KMS-11 (cell line): ENCODE measurements at regions not wholly inside any gene's neighbourhood (a gene's known extent, or its start where the extent isn't known, plus 50 kb on each side); places are given as distances from the start of the nearest gene placed in this dataset.

Source experiments
- H2AFZ ChIP-seq: fragments of 200-600 bp; sonication (generic); 2 replicates; pipeline ENCODE4 v1.6.1; 2016; ENCODE audit warnings: antibody characterized with exemption, mixed run types, low read depth
- H3K27ac ChIP-seq: fragments of 200-600 bp; sonication (generic); 2 replicates; pipeline ENCODE4 v1.6.1; 2016; ENCODE audit warnings: mild to moderate bottlenecking, mixed run types
- H3K27me3 ChIP-seq: fragments of 200-600 bp; sonication (generic); 2 replicates; pipeline ENCODE4 v1.6.1; 2017; ENCODE audit warnings: mild to moderate bottlenecking, low read depth, mixed run types, moderate library complexity; ENCODE audit not compliant: insufficient read depth
- H3K36me3 ChIP-seq: fragments of 200-600 bp; sonication (generic); 2 replicates; pipeline ENCODE4 v1.6.1; 2017; ENCODE audit warnings: mild to moderate bottlenecking, mixed run types; ENCODE audit not compliant: insufficient read depth
- H3K4me1 ChIP-seq: fragments of 200-600 bp; sonication (generic); 2 replicates; pipeline ENCODE4 v1.6.1; 2016; ENCODE audit warnings: mild to moderate bottlenecking, low read depth, mixed run types; ENCODE audit not compliant: poor library complexity, severe bottlenecking
- H3K4me2 ChIP-seq: fragments of 200-600 bp; sonication (generic); 2 replicates; pipeline ENCODE4 v1.7.0; 2016; ENCODE audit warnings: mild to moderate bottlenecking, mixed run types
- H3K4me3 ChIP-seq: fragments of 200-600 bp; sonication (generic); IDR thresholded peaks from 2 replicates; pipeline ENCODE4 v1.6.1; 2017; ENCODE audit warnings: low read depth, low read length, mixed read lengths; ENCODE audit not compliant: insufficient read depth
- H3K79me2 ChIP-seq: fragments of 200-600 bp; sonication (generic); 2 replicates; pipeline ENCODE4 v1.6.1; 2016; ENCODE audit warnings: low read depth, mixed run types; ENCODE audit not compliant: insufficient read depth
- H3K9ac ChIP-seq: fragments of 200-600 bp; sonication (generic); 2 replicates; pipeline ENCODE4 v1.6.1; 2016; ENCODE audit warnings: mild to moderate bottlenecking, mixed run types
- H4K20me1 ChIP-seq: fragments of 200-600 bp; sonication (generic); 2 replicates; pipeline ENCODE4 v1.6.1; 2016; ENCODE audit warnings: mild to moderate bottlenecking, mixed run types; ENCODE audit not compliant: insufficient read depth
- TF ChIP-seq, protein P1 (sequence below): fragments of 200-600 bp; sonication (generic); conservative IDR thresholded peaks from 2 replicates; pipeline ENCODE4 v1.6.1; 2017; ENCODE audit warnings: low read depth, mild to moderate bottlenecking, antibody characterized with exemption, low read length, moderate library complexity, mixed read lengths

GRCh38 chr3:59660376-59660775 is 610.6 kb upstream of the CFAP20DC start:
- Histone ChIP-seq H3K79me2 (no peaks in the 10 kb centered on the region), H2AFZ (no peak overlapping the region), H3K4me1 (no peaks in the 10 kb centered on the region)

DNA sequence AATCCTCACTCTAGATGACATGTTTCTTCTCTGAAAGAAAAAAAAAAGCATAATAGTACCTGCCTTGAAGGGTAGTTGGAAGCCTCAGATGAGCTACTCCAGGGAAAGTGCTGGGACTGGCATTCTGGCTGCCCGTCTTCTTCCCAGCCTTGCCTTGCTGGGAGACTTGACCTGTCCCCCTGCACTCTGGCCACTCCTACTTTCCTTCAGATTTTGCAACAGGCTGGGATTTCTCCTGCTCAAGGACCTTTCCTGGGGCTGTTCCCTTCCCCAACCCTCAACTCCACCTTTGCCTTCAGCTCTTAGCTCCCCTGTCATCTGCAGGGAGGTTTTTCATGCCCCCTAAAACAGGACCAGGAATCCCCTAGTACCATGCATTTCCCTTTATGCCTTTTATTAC is 609.9 kb upstream of the CFAP20DC start:
- Histone ChIP-seq H3K27me3 (no peaks in the 10 kb centered on the region), H4K20me1 (no peaks in the 10 kb centered on the region), H3K9ac (no peak overlapping the region), H3K4me1 (no peaks in the 10 kb centered on the region), H3K79me2 (no peaks in the 10 kb centered on the region), H3K4me3 (no peak overlapping the region), H2AFZ (no peak overlapping the region), H3K36me3 (no peaks in the 10 kb centered on the region), H3K27ac (no peak overlapping the region), H3K4me2 (no peak overlapping the region)
- TF ChIP-seq, protein P1, sequence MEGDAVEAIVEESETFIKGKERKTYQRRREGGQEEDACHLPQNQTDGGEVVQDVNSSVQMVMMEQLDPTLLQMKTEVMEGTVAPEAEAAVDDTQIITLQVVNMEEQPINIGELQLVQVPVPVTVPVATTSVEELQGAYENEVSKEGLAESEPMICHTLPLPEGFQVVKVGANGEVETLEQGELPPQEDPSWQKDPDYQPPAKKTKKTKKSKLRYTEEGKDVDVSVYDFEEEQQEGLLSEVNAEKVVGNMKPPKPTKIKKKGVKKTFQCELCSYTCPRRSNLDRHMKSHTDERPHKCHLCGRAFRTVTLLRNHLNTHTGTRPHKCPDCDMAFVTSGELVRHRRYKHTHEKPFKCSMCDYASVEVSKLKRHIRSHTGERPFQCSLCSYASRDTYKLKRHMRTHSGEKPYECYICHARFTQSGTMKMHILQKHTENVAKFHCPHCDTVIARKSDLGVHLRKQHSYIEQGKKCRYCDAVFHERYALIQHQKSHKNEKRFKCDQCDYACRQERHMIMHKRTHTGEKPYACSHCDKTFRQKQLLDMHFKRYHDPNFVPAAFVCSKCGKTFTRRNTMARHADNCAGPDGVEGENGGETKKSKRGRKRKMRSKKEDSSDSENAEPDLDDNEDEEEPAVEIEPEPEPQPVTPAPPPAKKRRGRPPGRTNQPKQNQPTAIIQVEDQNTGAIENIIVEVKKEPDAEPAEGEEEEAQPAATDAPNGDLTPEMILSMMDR = no peak

More at GRCh38 chr3:59660376-59660775, 610.6 kb upstream of the CFAP20DC start:
- Histone ChIP-seq H3K4me2 (no peak overlapping the region), H4K20me1 (no peaks in the 10 kb centered on the region), H3K9ac (no peak overlapping the region), H3K27ac (no peak overlapping the region), H3K4me3 (no peak overlapping the region), H3K27me3 (no peaks in the 10 kb centered on the region), H3K36me3 (no peaks in the 10 kb centered on the region)
- TF ChIP-seq, protein P1 = no peak

- no peaks in the 10 kb centered on the region for H3K27me3 ChIP-seq
- H3K36me3 ChIP-seq = no peaks in the 10 kb centered on the region
- H2AFZ ChIP-seq = no peak overlapping the region
- no peak overlapping the region for H3K9ac ChIP-seq
- no peak overlapping the region for H3K4me2 ChIP-seq
- H3K27ac ChIP-seq = no peak overlapping the region
- no peak overlapping the region for H3K4me3 ChIP-seq
- TF ChIP-seq, protein P1 = no peak
- no peaks in the 10 kb centered on the region for H3K4me1 ChIP-seq
- no peaks in the 10 kb centered on the region for H3K79me2 ChIP-seq
- H4K20me1 ChIP-seq = no peaks in the 10 kb centered on the region
Observed at GRCh38 chr3:59658866-59659265, 609.0 kb upstream of the CFAP20DC start.

GRCh38 chr3:59658274-59658673 is 608.4 kb upstream of the CFAP20DC start:
- Histone ChIP-seq H2AFZ (no peak overlapping the region), H3K4me2 (no peak overlapping the region), H3K36me3 (no peaks in the 10 kb centered on the region), H3K79me2 (no peaks in the 10 kb centered on the region), H3K27me3 (no peaks in the 10 kb centered on the region), H3K27ac (no peak overlapping the region), H3K4me1 (no peaks in the 10 kb centered on the region), H4K20me1 (no peaks in the 10 kb centered on the region), H3K4me3 (no peak overlapping the region), H3K9ac (no peak overlapping the region)
- TF ChIP-seq, protein P1 = no peak
